ENCODE measurements at regions not wholly inside any gene's neighbourhood (a gene's known extent, or its start where the extent isn't known, plus 50 kb on each side); places are given as distances from the start of the nearest gene placed in this dataset.

- no peak overlapping the region for H2AFZ ChIP-seq (ENCODE audit: low read depth, low read length, severe bottlenecking)
- H3K4me3 ChIP-seq (ENCODE audit: insufficient read depth, low read length, poor library complexity, severe bottlenecking), result no peak overlapping the region
- H3K27me3 ChIP-seq (ENCODE audit: low read length), result no peaks in the 10 kb centered on the region
- no peaks in the 10 kb centered on the region for H3K79me2 ChIP-seq (ENCODE audit: insufficient read depth, low read length)
- H4K20me1 ChIP-seq (ENCODE audit: low read depth, low read length), result no peaks in the 10 kb centered on the region
- H3K27ac ChIP-seq (ENCODE audit: low read depth, low read length), result no peak overlapping the region
- H3K9ac ChIP-seq (ENCODE audit: low read length), result no peak overlapping the region
- H3K9me2 ChIP-seq (replicated peaks; ENCODE audit: insufficient read depth, low read length), result no peaks in the 10 kb centered on the region
- no peak for TF ChIP-seq CTCF (IDR thresholded peaks at IDR 0.05; ENCODE audit: insufficient read depth, low read length, poor library complexity, severe bottlenecking)
- TF ChIP-seq EZH2phosphoT487 (conservative IDR thresholded peaks at IDR 0.05; ENCODE audit: low read length), result no peak
- no peaks in the 10 kb centered on the region for H3K9me3 ChIP-seq (ENCODE audit: insufficient read depth, low read length)
- H3K36me3 ChIP-seq (ENCODE audit: low read length), result no peaks in the 10 kb centered on the region
- no peaks in the 10 kb centered on the region for H3F3A ChIP-seq (ENCODE audit: insufficient read depth)
- H3K4me2 ChIP-seq (ENCODE audit: low read depth, low read length, poor library complexity, severe bottlenecking), result no peak overlapping the region
These were observed 107.5 kb upstream of the TBX18 start for GRCh38 chr6:84871925-84872324.

- Histone ChIP-seq H3K27me3 (ENCODE audit: low read length) (no peaks in the 10 kb centered on the region), H3K9ac (ENCODE audit: low read length) (no peak overlapping the region), H3F3A (ENCODE audit: insufficient read depth) (no peaks in the 10 kb centered on the region), H3K4me3 (ENCODE audit: insufficient read depth, low read length, poor library complexity, severe bottlenecking) (no peak overlapping the region), H2AFZ (ENCODE audit: low read depth, low read length, severe bottlenecking) (no peak overlapping the region), H3K27ac (ENCODE audit: low read depth, low read length) (no peak overlapping the region), H3K4me2 (ENCODE audit: low read depth, low read length, poor library complexity, severe bottlenecking) (no peak overlapping the region), H3K9me3 (ENCODE audit: insufficient read depth, low read length) (no peaks in the 10 kb centered on the region), H3K36me3 (ENCODE audit: low read length) (no peaks in the 10 kb centered on the region), H4K20me1 (ENCODE audit: low read depth, low read length) (no peaks in the 10 kb centered on the region), H3K79me2 (ENCODE audit: insufficient read depth, low read length) (no peaks in the 10 kb centered on the region), H3K9me2 (replicated peaks; ENCODE audit: insufficient read depth, low read length) (no peaks in the 10 kb centered on the region)
- TF ChIP-seq EZH2phosphoT487 (conservative IDR thresholded peaks at IDR 0.05; ENCODE audit: low read length) (no peak), CTCF (IDR thresholded peaks at IDR 0.05; ENCODE audit: insufficient read depth, low read length, poor library complexity, severe bottlenecking) (no peak)
These were observed 106.3 kb upstream of the TBX18 start for GRCh38 chr6:84870672-84871071.

GRCh38 chr6:84868149-84868548 is 103.8 kb upstream of the TBX18 start:
- Histone ChIP-seq H3F3A (ENCODE audit: insufficient read depth) (no peaks in the 10 kb centered on the region), H3K9ac (ENCODE audit: low read length) (no peak overlapping the region), H3K27ac (ENCODE audit: low read depth, low read length) (no peak overlapping the region), H2AFZ (ENCODE audit: low read depth, low read length, severe bottlenecking) (no peak overlapping the region), H3K27me3 (ENCODE audit: low read length) (no peaks in the 10 kb centered on the region), H3K36me3 (ENCODE audit: low read length) (no peaks in the 10 kb centered on the region), H3K79me2 (ENCODE audit: insufficient read depth, low read length) (no peaks in the 10 kb centered on the region), H3K4me2 (ENCODE audit: low read depth, low read length, poor library complexity, severe bottlenecking) (no peak overlapping the region), H3K4me3 (ENCODE audit: insufficient read depth, low read length, poor library complexity, severe bottlenecking) (no peak overlapping the region), H3K9me2 (replicated peaks; ENCODE audit: insufficient read depth, low read length) (no peaks in the 10 kb centered on the region), H4K20me1 (ENCODE audit: low read depth, low read length) (no peaks in the 10 kb centered on the region), H3K9me3 (ENCODE audit: insufficient read depth, low read length) (no peaks in the 10 kb centered on the region)
- TF ChIP-seq CTCF (IDR thresholded peaks at IDR 0.05; ENCODE audit: insufficient read depth, low read length, poor library complexity, severe bottlenecking) (no peak), EZH2phosphoT487 (conservative IDR thresholded peaks at IDR 0.05; ENCODE audit: low read length) (no peak)

- no peaks in the 10 kb centered on the region for H3K36me3 ChIP-seq (ENCODE audit: low read length)
- no peak overlapping the region for H2AFZ ChIP-seq (ENCODE audit: low read depth, low read length, severe bottlenecking)
- no peak overlapping the region for H3K4me2 ChIP-seq (ENCODE audit: low read depth, low read length, poor library complexity, severe bottlenecking)
- H3K9ac ChIP-seq (ENCODE audit: low read length), result no peak overlapping the region
- H3K27me3 ChIP-seq (ENCODE audit: low read length), result no peaks in the 10 kb centered on the region
- no peaks in the 10 kb centered on the region for H3F3A ChIP-seq (ENCODE audit: insufficient read depth)
- TF ChIP-seq CTCF (IDR thresholded peaks at IDR 0.05; ENCODE audit: insufficient read depth, low read length, poor library complexity, severe bottlenecking), result no peak
- TF ChIP-seq EZH2phosphoT487 (conservative IDR thresholded peaks at IDR 0.05; ENCODE audit: low read length), result no peak
- no peaks in the 10 kb centered on the region for H3K79me2 ChIP-seq (ENCODE audit: insufficient read depth, low read length)
- H3K9me2 ChIP-seq (replicated peaks; ENCODE audit: insufficient read depth, low read length), result no peaks in the 10 kb centered on the region
- H4K20me1 ChIP-seq (ENCODE audit: low read depth, low read length), result no peaks in the 10 kb centered on the region
- no peak overlapping the region for H3K4me3 ChIP-seq (ENCODE audit: insufficient read depth, low read length, poor library complexity, severe bottlenecking)
- H3K9me3 ChIP-seq (ENCODE audit: insufficient read depth, low read length), result no peaks in the 10 kb centered on the region
- H3K27ac ChIP-seq (ENCODE audit: low read depth, low read length), result no peak overlapping the region
These were observed 103.1 kb upstream of the TBX18 start for GRCh38 chr6:84867521-84867920.
